Tibial nerve (tissue), 4 donors: ENCODE measurements at regions not wholly inside any gene's neighbourhood (a gene's known extent, or its start where the extent isn't known, plus 50 kb on each side); places are given as distances from the start of the nearest gene placed in this dataset.

Source experiments
- EP300 ChIP-seq, 2 donors: sonication (generic); formaldehyde crosslinking; IDR thresholded peaks; one replicate each; pipeline ENCODE4 v1.6.1; 2017; ENCODE audit warnings: antibody characterized with exemption in 2 of 2, mild to moderate bottlenecking in 1 of 2
- POLR2A ChIP-seq, 2 donors: fragments of 450-650 bp; IDR thresholded peaks; one replicate each; pipeline ENCODE4 v1.6.1; 2017; ENCODE audit warnings: antibody characterized with exemption in 2 of 2, mild to moderate bottlenecking in 2 of 2, moderate library complexity in 2 of 2
- TF ChIP-seq, protein P1 (sequence below), 5 experiments: fragments of 200-600 bp in 3 of 5; fragments of 450-650 bp in 2 of 5; sonication (generic) in 3 of 5; IDR thresholded peaks; one replicate each; pipeline ENCODE4 v1.5.1; 2016 to 2019; ENCODE audit warnings: antibody characterized with exemption in 5 of 5, mild to moderate bottlenecking in 3 of 5, moderate library complexity in 2 of 5

DNA sequence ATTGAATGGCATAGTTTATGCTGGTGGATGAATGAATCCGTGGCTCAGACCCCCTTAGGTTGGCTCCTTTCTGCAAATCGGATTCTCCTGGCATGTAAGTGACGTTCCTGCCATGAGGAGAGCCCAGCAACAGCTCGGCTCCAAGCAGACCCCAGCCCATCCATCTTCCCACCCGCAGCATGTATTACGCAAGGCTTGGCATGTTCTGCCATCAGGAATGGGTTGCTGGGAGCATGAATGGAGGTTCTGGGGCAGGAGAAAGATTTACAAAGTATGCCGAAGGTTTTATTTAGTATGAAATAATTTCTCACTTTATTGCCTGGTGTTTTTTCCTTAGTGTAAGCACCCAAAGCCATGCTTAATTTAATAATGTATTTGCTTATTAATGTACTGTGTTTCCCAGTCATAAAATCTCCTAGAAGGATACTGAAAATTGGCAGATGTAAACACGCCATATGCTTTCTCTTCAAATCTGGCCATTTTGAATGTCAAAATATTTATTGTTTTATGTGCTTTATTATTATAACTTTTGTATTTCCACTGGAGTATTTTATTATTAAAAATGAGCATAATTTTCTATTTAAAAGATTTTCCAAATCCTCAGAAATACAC, 128.5 kb downstream of the ACKR3 start:
- TF ChIP-seq EP300 (IDR thresholded peaks at IDR 0.05) (no peak), POLR2A (IDR thresholded peaks at IDR 0.05) (no peak)
- TF ChIP-seq, protein P1, sequence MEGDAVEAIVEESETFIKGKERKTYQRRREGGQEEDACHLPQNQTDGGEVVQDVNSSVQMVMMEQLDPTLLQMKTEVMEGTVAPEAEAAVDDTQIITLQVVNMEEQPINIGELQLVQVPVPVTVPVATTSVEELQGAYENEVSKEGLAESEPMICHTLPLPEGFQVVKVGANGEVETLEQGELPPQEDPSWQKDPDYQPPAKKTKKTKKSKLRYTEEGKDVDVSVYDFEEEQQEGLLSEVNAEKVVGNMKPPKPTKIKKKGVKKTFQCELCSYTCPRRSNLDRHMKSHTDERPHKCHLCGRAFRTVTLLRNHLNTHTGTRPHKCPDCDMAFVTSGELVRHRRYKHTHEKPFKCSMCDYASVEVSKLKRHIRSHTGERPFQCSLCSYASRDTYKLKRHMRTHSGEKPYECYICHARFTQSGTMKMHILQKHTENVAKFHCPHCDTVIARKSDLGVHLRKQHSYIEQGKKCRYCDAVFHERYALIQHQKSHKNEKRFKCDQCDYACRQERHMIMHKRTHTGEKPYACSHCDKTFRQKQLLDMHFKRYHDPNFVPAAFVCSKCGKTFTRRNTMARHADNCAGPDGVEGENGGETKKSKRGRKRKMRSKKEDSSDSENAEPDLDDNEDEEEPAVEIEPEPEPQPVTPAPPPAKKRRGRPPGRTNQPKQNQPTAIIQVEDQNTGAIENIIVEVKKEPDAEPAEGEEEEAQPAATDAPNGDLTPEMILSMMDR (IDR thresholded peaks at IDR 0.05) = no peak
